HG03280 (cell line): ENCODE measurements at regions not wholly inside any gene's neighbourhood (a gene's known extent, or its start where the extent isn't known, plus 50 kb on each side); places are given as distances from the start of the nearest gene placed in this dataset.

Source experiments
- ATAC-seq: cut with Tn5 transposase; IDR thresholded peaks from one replicate; pipeline ENCODE4 v1.9.1; 2021; ENCODE audit warnings: mild to moderate bottlenecking, moderate library complexity; ENCODE audit not compliant: unreplicated experiment

GRCh38 chr1:234690872-234691271 is 80.9 kb upstream of the IRF2BP2 start:
- no peak for ATAC-seq

GRCh38 chr1:234689236-234689635 is 79.3 kb upstream of the IRF2BP2 start:
- ATAC-seq, result no peak

GRCh38 chr1:234687011-234687410 is 77.0 kb upstream of the IRF2BP2 start:
- no peak for ATAC-seq

GRCh38 chr1:234686035-234686434 is 76.1 kb upstream of the IRF2BP2 start:
- no peak for ATAC-seq

- ATAC-seq, result no peak
Observed at GRCh38 chr1:234684856-234685255, 74.9 kb upstream of the IRF2BP2 start.

GRCh38 chr1:234683861-234684632 is 74.1 kb upstream of the IRF2BP2 start:
- no peak for ATAC-seq

GRCh38 chr1:234683127-234683860 is 73.3 kb upstream of the IRF2BP2 start:
- ATAC-seq, result no peak

GRCh38 chr1:234681990-234682389 is 72.0 kb upstream of the IRF2BP2 start:
- no peak for ATAC-seq

- ATAC-seq, result no peak
Observed at GRCh38 chr1:234681065-234681464, 71.1 kb upstream of the IRF2BP2 start.

GRCh38 chr1:234680331-234680904 is 70.4 kb upstream of the IRF2BP2 start:
- ATAC-seq, result no peak

GRCh38 chr1:234676103-234676594 is 66.2 kb upstream of the IRF2BP2 start:
- peak; percentile 79 for ATAC-seq

- ATAC-seq, result no peak
Observed at GRCh38 chr1:234675572-234675971, 65.6 kb upstream of the IRF2BP2 start.

- no peak for ATAC-seq
Observed at GRCh38 chr1:234675006-234675405, 65.0 kb upstream of the IRF2BP2 start.

- no peak for ATAC-seq
Observed at GRCh38 chr1:234674218-234674815, 64.3 kb upstream of the IRF2BP2 start.

GRCh38 chr1:234672349-234673135 is 62.6 kb upstream of the IRF2BP2 start:
- no peak for ATAC-seq

- no peak for ATAC-seq
Observed at GRCh38 chr1:234670967-234671626, 61.1 kb upstream of the IRF2BP2 start.

GRCh38 chr1:234669499-234669898 is 59.5 kb upstream of the IRF2BP2 start:
- no peak for ATAC-seq

GRCh38 chr1:234668577-234668955 is 58.6 kb upstream of the IRF2BP2 start:
- ATAC-seq, result no peak

- ATAC-seq, result no peak
Observed at GRCh38 chr1:234667600-234668576, 57.9 kb upstream of the IRF2BP2 start.
